Sigmoid colon (tissue), 6 donors: ENCODE measurements at regions not wholly inside any gene's neighbourhood (a gene's known extent, or its start where the extent isn't known, plus 50 kb on each side); places are given as distances from the start of the nearest gene placed in this dataset.
A peak's percentile ranks its signal among the peaks of the same experiment; 100 is the strongest.

ENCODE experiments used
- DNase-seq: peaks from one replicate; pipeline ENCODE4 v3.0.0-alpha.2; 2019
- H3K27ac ChIP-seq, 4 donors: fragments of 200-600 bp; sonication (generic); one replicate each; pipeline ENCODE4 v1.5.1; 2016 to 2019; ENCODE audit warnings: mild to moderate bottlenecking in 1 of 4
- H3K27me3 ChIP-seq, 3 donors: fragments of 200-600 bp; sonication (generic); one replicate each; pipeline ENCODE4 v1.5.1; 2019; ENCODE audit warnings: mild to moderate bottlenecking in 1 of 3
- H3K36me3 ChIP-seq, 4 donors: fragments of 200-600 bp; sonication (generic); one replicate each; pipeline ENCODE4 v1.5.1; 2016 to 2019
- H3K4me1 ChIP-seq, 4 donors: fragments of 200-600 bp; sonication (generic); one replicate each; pipeline ENCODE4 v1.5.1; 2017 to 2019
- H3K4me3 ChIP-seq, 4 donors: fragments of 200-600 bp; sonication (generic); one replicate each; pipeline ENCODE4 v1.5.1; 2017 to 2019; ENCODE audit warnings: mild to moderate bottlenecking in 2 of 4, moderate library complexity in 1 of 4
- H3K9me3 ChIP-seq, 4 donors: fragments of 200-600 bp in 3 of 4; sonication (generic) in 3 of 4; one replicate each; pipeline versions ENCODE4 v1.5.1 to v1.6.1; 2013 to 2019
- CTCF ChIP-seq, 4 experiments: fragments of 450-650 bp in 3 of 4; fragments of 200-600 bp in 1 of 4; IDR thresholded peaks; one replicate each; pipeline ENCODE4 v1.5.1; 2016 to 2019; ENCODE audit warnings: antibody characterized with exemption in 4 of 4, mild to moderate bottlenecking in 3 of 4, moderate library complexity in 2 of 4
- EP300 ChIP-seq, 4 donors: sonication (generic); formaldehyde crosslinking; IDR thresholded peaks; one replicate each; pipeline ENCODE4 v1.6.1; 2017; ENCODE audit warnings: antibody characterized with exemption in 4 of 4
- POLR2A ChIP-seq, 2 donors: fragments of 450-650 bp; IDR thresholded peaks; one replicate each; pipeline ENCODE4 v1.6.1; 2016; ENCODE audit warnings: antibody characterized with exemption in 2 of 2, mild to moderate bottlenecking in 2 of 2, moderate library complexity in 2 of 2
- POLR2AphosphoS5 ChIP-seq, 4 donors: sonication (generic); formaldehyde crosslinking; IDR thresholded peaks; one replicate each; pipeline ENCODE4 v1.6.1; 2017; ENCODE audit warnings: antibody characterized with exemption in 4 of 4
- WGBS, 2 donors: extraction: QIAGEN DNeasy Blood & Tissue Kit; methylation state at CpG; one replicate each; pipeline ENCODE4 v1.1.7; 2013; 5-methylcytosine and 5-hydroxymethylcytosine counted together
- intact Hi-C: fragments of 100-400 bp; cut with DNase I; formaldehyde crosslinking; loops from one replicate; pipeline ENCODE4 v1.15.1; 2023
- donor health status: healthy with polysubstance abuse.
- donor health status: healthy.

GRCh38 chr2:209322905-209323512, 100.8 kb upstream of the MAP2 start:
- Histone ChIP-seq H3K27me3 (no peaks in the 10 kb centered on the region), H3K4me3 (no peak overlapping the region), H3K9me3 (no peaks in the 10 kb centered on the region), H3K4me1 (no peaks in the 10 kb centered on the region), H3K36me3 (no peaks in the 10 kb centered on the region), H3K27ac (no peak overlapping the region)
- WGBS, 2 donors = 70 to 84% methylated on average over 5 of the region's 5 CpGs
- DNase-seq = no peak
- intact Hi-C loops = no loop called here
- TF ChIP-seq CTCF (IDR thresholded peaks at IDR 0.05) = no peak
- no peak for TF ChIP-seq POLR2A (IDR thresholded peaks at IDR 0.05)
- TF ChIP-seq POLR2AphosphoS5 (IDR thresholded peaks at IDR 0.05) = no peak
- TF ChIP-seq EP300 (IDR thresholded peaks at IDR 0.05) = no peak

GRCh38 chr2:209323738-209324137, 100.1 kb upstream of the MAP2 start:
- Histone ChIP-seq H3K36me3 (no peaks in the 10 kb centered on the region), H3K27ac (no peak overlapping the region), H3K9me3 (no peaks in the 10 kb centered on the region), H3K27me3 (no peaks in the 10 kb centered on the region), H3K4me3 (no peak overlapping the region), H3K4me1 (no peaks in the 10 kb centered on the region)
- 62 to 81% methylated on average over 2 of the region's 2 CpGs for WGBS, 2 donors
- TF ChIP-seq CTCF (IDR thresholded peaks at IDR 0.05) (no peak), POLR2A (IDR thresholded peaks at IDR 0.05) (no peak), EP300 (IDR thresholded peaks at IDR 0.05) (no peak), POLR2AphosphoS5 (IDR thresholded peaks at IDR 0.05) (no peak)
- intact Hi-C loops = no loop called here
- no peak for DNase-seq

- intact Hi-C loops = no loop called here
- Histone ChIP-seq H3K36me3 (no peaks in the 10 kb centered on the region), H3K9me3 (no peaks in the 10 kb centered on the region), H3K4me1 (no peaks in the 10 kb centered on the region), H3K27me3 (no peaks in the 10 kb centered on the region), H3K4me3 (no peak overlapping the region), H3K27ac (no peak overlapping the region)
- no peak for DNase-seq
- TF ChIP-seq POLR2AphosphoS5 (IDR thresholded peaks at IDR 0.05) = no peak
- no peak for TF ChIP-seq POLR2A (IDR thresholded peaks at IDR 0.05)
Measured at GRCh38 chr2:209324281-209324680, 99.6 kb upstream of the MAP2 start.

- no peak overlapping the region for H3K27ac ChIP-seq
- no peaks in the 10 kb centered on the region for H3K9me3 ChIP-seq
- no peaks in the 10 kb centered on the region for H3K36me3 ChIP-seq
- no peak for DNase-seq
- 17 to 43% methylated on average over 1 of the region's 1 CpG for WGBS, 2 donors
- TF ChIP-seq CTCF (IDR thresholded peaks at IDR 0.05) (no peak), POLR2A (IDR thresholded peaks at IDR 0.05) (no peak), POLR2AphosphoS5 (IDR thresholded peaks at IDR 0.05) (no peak), EP300 (IDR thresholded peaks at IDR 0.05) (no peak)
- intact Hi-C loops = loop anchor here (10.0 kb wide), 2 partner anchors 243 to 863 kb away; no protein-coding TSS in a partner anchor
- H3K4me3 ChIP-seq = no peak overlapping the region
- peaks cover 0 to 5% (median 2%) of the 10 kb centered on the region in 4 donors for H3K4me1 ChIP-seq
- no peaks in the 10 kb centered on the region for H3K27me3 ChIP-seq
Measured at GRCh38 chr2:209331291-209331844, 92.5 kb upstream of the MAP2 start.

- DNase-seq = no peak
- Histone ChIP-seq H3K9me3 (no peaks in the 10 kb centered on the region), H3K27me3 (no peaks in the 10 kb centered on the region), H3K36me3 (no peaks in the 10 kb centered on the region), H3K27ac (no peak overlapping the region), H3K4me1 (peaks cover 0 to 5% (median 2%) of the 10 kb centered on the region in 4 donors), H3K4me3 (no peak overlapping the region)
- WGBS, 2 donors = 8 to 10% methylated on average over 7 of the region's 7 CpGs
- TF ChIP-seq CTCF (IDR thresholded peaks at IDR 0.05) (peak in 3 of 4 experiments; percentile 49 to 81 (median 55)), POLR2A (IDR thresholded peaks at IDR 0.05) (no peak), EP300 (IDR thresholded peaks at IDR 0.05) (no peak), POLR2AphosphoS5 (IDR thresholded peaks at IDR 0.05) (no peak)
- intact Hi-C loops = loop anchor here (10.0 kb wide), 2 partner anchors 240 to 860 kb away; no protein-coding TSS in a partner anchor
Measured at GRCh38 chr2:209334188-209335017, 89.4 kb upstream of the MAP2 start.
